Stomach smooth muscle (tissue), 2 donors: ENCODE measurements at regions not wholly inside any gene's neighbourhood (a gene's known extent, or its start where the extent isn't known, plus 50 kb on each side); places are given as distances from the start of the nearest gene placed in this dataset.

ENCODE experiments used
- H3K27ac ChIP-seq: one replicate; pipeline ENCODE4 v1.7.0; 2013; ENCODE audit warnings: mild to moderate bottlenecking, low read length, inconsistent platforms
- H3K27me3 ChIP-seq, 2 donors: one replicate each; pipeline ENCODE4 v1.7.0; 2013; ENCODE audit warnings: low read length in 2 of 2; ENCODE audit not compliant: insufficient read depth in 2 of 2, control insufficient read depth in 1 of 2
- H3K36me3 ChIP-seq, 2 donors: one replicate each; pipeline ENCODE4 v1.7.0; 2013; ENCODE audit warnings: low read length in 2 of 2; ENCODE audit not compliant: control insufficient read depth in 2 of 2, insufficient read depth in 2 of 2
- H3K4me1 ChIP-seq: one replicate; pipeline ENCODE4 v1.7.0; 2013; ENCODE audit warnings: low read length; ENCODE audit not compliant: control insufficient read depth, insufficient read depth
- H3K4me3 ChIP-seq, 2 donors: one replicate each; pipeline ENCODE4 v1.7.0; 2013; ENCODE audit warnings: low read length in 2 of 2
- H3K9ac ChIP-seq, 2 donors: one replicate each; pipeline ENCODE4 v1.7.0; 2013; ENCODE audit warnings: low read length in 2 of 2, mild to moderate bottlenecking in 1 of 2
- H3K9me3 ChIP-seq, 2 donors: one replicate each; pipeline ENCODE4 v1.7.0; 2013; ENCODE audit warnings: low read length in 2 of 2; ENCODE audit not compliant: control insufficient read depth in 2 of 2
- donor health status: healthy.
- donor health status: Pancreatic carcinoma.

GRCh38 chr13:61810065-61810464, 394.4 kb upstream of the PCDH20 start:
- Histone ChIP-seq H3K4me1 (no peaks in the 10 kb centered on the region), H3K4me3 (no peak overlapping the region), H3K27ac (no peak overlapping the region), H3K9ac (no peak overlapping the region), H3K27me3 (no peaks in the 10 kb centered on the region), H3K36me3 (no peaks in the 10 kb centered on the region), H3K9me3 (no peaks in the 10 kb centered on the region)

GRCh38 chr13:61797397-61797796, 381.7 kb upstream of the PCDH20 start:
- H3K4me1 ChIP-seq, result no peaks in the 10 kb centered on the region
- no peak overlapping the region for H3K9ac ChIP-seq
- H3K36me3 ChIP-seq, result no peaks in the 10 kb centered on the region
- no peak overlapping the region for H3K27ac ChIP-seq
- H3K27me3 ChIP-seq, result no peaks in the 10 kb centered on the region
- no peaks in the 10 kb centered on the region for H3K9me3 ChIP-seq
- no peak overlapping the region for H3K4me3 ChIP-seq

DNA sequence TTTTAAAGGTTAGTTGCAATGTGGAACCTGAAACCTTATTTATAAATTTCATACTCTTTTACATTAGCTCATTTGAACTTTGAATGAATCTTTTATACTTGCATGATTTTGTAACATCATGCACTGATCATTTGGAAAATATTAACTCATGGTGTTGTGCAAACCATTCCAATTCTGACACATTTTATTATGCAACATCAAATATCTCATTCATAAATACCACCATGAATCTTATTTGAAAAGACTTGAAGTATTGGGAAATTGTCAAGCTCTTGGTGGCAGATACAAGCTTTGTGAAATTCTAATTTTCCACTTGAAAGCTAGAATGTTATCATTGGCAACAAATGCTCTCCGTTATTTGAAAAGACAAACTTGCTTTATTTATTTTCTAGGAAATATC, 379.9 kb upstream of the PCDH20 start:
- Histone ChIP-seq H3K4me3 (no peak overlapping the region), H3K36me3 (no peaks in the 10 kb centered on the region), H3K4me1 (no peaks in the 10 kb centered on the region), H3K27me3 (no peaks in the 10 kb centered on the region), H3K9ac (no peak overlapping the region), H3K27ac (no peak overlapping the region), H3K9me3 (no peaks in the 10 kb centered on the region)

DNA sequence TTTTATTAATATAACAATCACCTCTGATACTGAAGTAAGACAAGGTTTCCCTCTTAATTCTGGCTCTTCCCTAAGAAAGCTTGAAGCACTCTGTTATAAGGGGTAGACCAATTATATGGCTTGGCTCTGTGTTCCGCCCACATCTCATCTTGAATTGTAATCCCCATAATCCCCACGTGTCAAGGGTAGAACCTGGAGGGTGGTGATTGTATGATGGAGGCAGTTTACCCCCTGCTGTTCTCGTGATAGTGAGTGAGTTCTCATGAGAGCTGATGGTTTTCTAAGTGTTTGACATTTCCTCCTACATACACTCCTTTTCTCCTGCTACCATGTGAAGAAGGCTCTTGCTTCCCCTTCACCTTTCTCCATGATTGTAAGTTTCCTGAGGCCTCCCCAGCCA, 363.8 kb upstream of the PCDH20 start:
- H3K27me3 ChIP-seq, result no peaks in the 10 kb centered on the region
- H3K36me3 ChIP-seq, result no peaks in the 10 kb centered on the region
- H3K27ac ChIP-seq, result no peak overlapping the region
- H3K4me1 ChIP-seq, result no peaks in the 10 kb centered on the region
- H3K9me3 ChIP-seq, result no peaks in the 10 kb centered on the region
- no peak overlapping the region for H3K4me3 ChIP-seq
- no peak overlapping the region for H3K9ac ChIP-seq

- H3K9ac ChIP-seq, result no peak overlapping the region
Measured at GRCh38 chr13:61778531-61778930, 362.9 kb upstream of the PCDH20 start.

GRCh38 chr13:61777899-61778298, 362.2 kb upstream of the PCDH20 start:
- H3K36me3 ChIP-seq, result no peaks in the 10 kb centered on the region
- no peaks in the 10 kb centered on the region for H3K27me3 ChIP-seq
- no peaks in the 10 kb centered on the region for H3K4me1 ChIP-seq
- no peak overlapping the region for H3K27ac ChIP-seq
- H3K9ac ChIP-seq, result no peak overlapping the region
- H3K9me3 ChIP-seq, result no peaks in the 10 kb centered on the region
- H3K4me3 ChIP-seq, result no peak overlapping the region

More at GRCh38 chr13:61778531-61778930, 362.9 kb upstream of the PCDH20 start:
- Histone ChIP-seq H3K27me3 (no peaks in the 10 kb centered on the region), H3K4me1 (no peaks in the 10 kb centered on the region), H3K36me3 (no peaks in the 10 kb centered on the region), H3K27ac (no peak overlapping the region), H3K9me3 (no peaks in the 10 kb centered on the region), H3K4me3 (no peak overlapping the region)

DNA sequence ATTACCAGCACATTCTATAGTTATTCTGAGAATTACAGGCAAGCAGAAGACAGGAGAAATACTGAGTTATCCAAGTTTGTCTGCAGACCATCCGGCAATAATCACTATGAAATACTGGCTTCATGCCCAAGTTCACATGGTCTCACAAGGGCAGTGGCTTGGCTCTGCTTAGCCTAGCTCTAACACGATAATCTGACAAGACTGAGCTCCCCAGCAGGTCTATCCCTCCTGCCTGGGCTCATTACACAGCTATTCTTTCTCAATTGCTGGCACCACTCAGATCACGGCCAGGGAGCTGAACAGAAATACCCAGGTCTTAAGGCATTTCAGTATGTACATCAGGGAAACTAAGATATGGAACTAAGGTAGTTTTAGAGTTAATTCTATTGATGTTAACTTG, 361.6 kb upstream of the PCDH20 start:
- no peaks in the 10 kb centered on the region for H3K27me3 ChIP-seq

DNA sequence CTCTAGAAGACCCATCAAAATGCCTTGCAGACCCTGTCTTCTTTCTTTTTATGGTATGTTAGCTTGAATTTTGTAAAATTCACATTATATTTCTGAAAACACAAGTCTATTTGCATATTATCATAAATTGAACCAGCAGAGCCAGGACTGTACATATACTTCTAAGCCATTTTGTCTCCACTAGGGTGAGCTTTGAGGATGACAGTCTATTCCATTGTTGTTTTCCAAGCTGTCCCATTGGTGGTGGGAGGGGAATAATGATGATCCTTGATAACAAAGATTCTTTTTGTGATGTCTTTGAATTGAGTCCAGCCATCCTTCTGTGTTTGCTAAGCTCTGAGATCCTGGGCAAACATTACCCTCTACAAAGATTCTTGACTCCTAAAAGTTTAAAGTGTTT, 359.3 kb upstream of the PCDH20 start:
- H3K9ac ChIP-seq, result no peak overlapping the region
- no peaks in the 10 kb centered on the region for H3K27me3 ChIP-seq
- H3K27ac ChIP-seq, result no peak overlapping the region
- no peaks in the 10 kb centered on the region for H3K36me3 ChIP-seq
- no peaks in the 10 kb centered on the region for H3K9me3 ChIP-seq
- H3K4me1 ChIP-seq, result no peaks in the 10 kb centered on the region
- no peak overlapping the region for H3K4me3 ChIP-seq

More for the DNA sequence above, 361.6 kb upstream of the PCDH20 start:
- Histone ChIP-seq H3K4me3 (no peak overlapping the region), H3K9ac (no peak overlapping the region), H3K4me1 (no peaks in the 10 kb centered on the region), H3K27ac (no peak overlapping the region), H3K36me3 (no peaks in the 10 kb centered on the region), H3K9me3 (no peaks in the 10 kb centered on the region)

GRCh38 chr13:61770681-61771080, 355.0 kb upstream of the PCDH20 start:
- H3K9ac ChIP-seq, result no peak overlapping the region
- H3K4me1 ChIP-seq, result no peaks in the 10 kb centered on the region
- no peak overlapping the region for H3K27ac ChIP-seq
- no peaks in the 10 kb centered on the region for H3K27me3 ChIP-seq
- no peaks in the 10 kb centered on the region for H3K9me3 ChIP-seq
- no peak overlapping the region for H3K4me3 ChIP-seq
- no peaks in the 10 kb centered on the region for H3K36me3 ChIP-seq

DNA sequence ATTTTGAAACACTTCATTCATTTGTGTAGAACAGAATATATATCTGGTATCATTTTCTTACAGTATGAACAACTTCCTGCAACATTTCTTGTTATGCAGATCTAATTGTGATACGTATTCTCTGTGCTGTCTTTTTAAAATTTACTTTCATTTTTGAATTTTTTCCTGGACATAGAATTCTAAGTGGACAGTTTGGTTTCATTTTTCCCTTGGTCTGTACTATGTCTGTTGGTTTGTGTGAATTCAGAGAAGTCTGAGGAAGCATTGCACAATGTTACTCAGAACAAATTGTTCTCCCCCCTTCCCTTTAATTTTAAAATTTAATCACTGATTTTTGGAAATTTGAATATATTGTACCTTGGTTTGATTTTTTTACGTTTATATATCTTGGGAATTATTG, 352.5 kb upstream of the PCDH20 start:
- no peaks in the 10 kb centered on the region for H3K4me1 ChIP-seq
- H3K9me3 ChIP-seq, result no peaks in the 10 kb centered on the region
- no peaks in the 10 kb centered on the region for H3K27me3 ChIP-seq
- H3K36me3 ChIP-seq, result no peaks in the 10 kb centered on the region
- no peak overlapping the region for H3K9ac ChIP-seq
- no peak overlapping the region for H3K4me3 ChIP-seq
- no peak overlapping the region for H3K27ac ChIP-seq

- no peaks in the 10 kb centered on the region for H3K36me3 ChIP-seq
- no peaks in the 10 kb centered on the region for H3K27me3 ChIP-seq
- no peak overlapping the region for H3K9ac ChIP-seq
- H3K4me3 ChIP-seq, result no peak overlapping the region
- no peaks in the 10 kb centered on the region for H3K9me3 ChIP-seq
- no peaks in the 10 kb centered on the region for H3K4me1 ChIP-seq
- H3K27ac ChIP-seq, result no peak overlapping the region
Measured at GRCh38 chr13:61766667-61767058, 351.0 kb upstream of the PCDH20 start.
